ENCODE measurements at regions not wholly inside any gene's neighbourhood (a gene's known extent, or its start where the extent isn't known, plus 50 kb on each side); places are given as distances from the start of the nearest gene placed in this dataset.

- TF ChIP-seq, protein P1, sequence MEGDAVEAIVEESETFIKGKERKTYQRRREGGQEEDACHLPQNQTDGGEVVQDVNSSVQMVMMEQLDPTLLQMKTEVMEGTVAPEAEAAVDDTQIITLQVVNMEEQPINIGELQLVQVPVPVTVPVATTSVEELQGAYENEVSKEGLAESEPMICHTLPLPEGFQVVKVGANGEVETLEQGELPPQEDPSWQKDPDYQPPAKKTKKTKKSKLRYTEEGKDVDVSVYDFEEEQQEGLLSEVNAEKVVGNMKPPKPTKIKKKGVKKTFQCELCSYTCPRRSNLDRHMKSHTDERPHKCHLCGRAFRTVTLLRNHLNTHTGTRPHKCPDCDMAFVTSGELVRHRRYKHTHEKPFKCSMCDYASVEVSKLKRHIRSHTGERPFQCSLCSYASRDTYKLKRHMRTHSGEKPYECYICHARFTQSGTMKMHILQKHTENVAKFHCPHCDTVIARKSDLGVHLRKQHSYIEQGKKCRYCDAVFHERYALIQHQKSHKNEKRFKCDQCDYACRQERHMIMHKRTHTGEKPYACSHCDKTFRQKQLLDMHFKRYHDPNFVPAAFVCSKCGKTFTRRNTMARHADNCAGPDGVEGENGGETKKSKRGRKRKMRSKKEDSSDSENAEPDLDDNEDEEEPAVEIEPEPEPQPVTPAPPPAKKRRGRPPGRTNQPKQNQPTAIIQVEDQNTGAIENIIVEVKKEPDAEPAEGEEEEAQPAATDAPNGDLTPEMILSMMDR (IDR thresholded peaks at IDR 0.05) = no peak
- TF ChIP-seq POLR2A (IDR thresholded peaks at IDR 0.05; ENCODE audit: low read depth) (no peak), POLR2AphosphoS5 (IDR thresholded peaks at IDR 0.05) (no peak), EP300 (IDR thresholded peaks at IDR 0.05) (no peak)
Measured at GRCh38 chr11:131043251-131043650, 127.0 kb upstream of the SNX19 start.
